PC-3 (cell line): ENCODE measurements at regions not wholly inside any gene's neighbourhood (a gene's known extent, or its start where the extent isn't known, plus 50 kb on each side); places are given as distances from the start of the nearest gene placed in this dataset.

Source experiments
- ATAC-seq: fragments of 200-7000 bp; cut with Tn5 transposase; 2 replicates; pipeline ENCODE4 v1.9.1; 2020; ENCODE audit warnings: mild to moderate bottlenecking, moderate library complexity
- BruUV-seq: library from RNA; stranded (reverse); fragments of 400-500 nt; replicated peaks from 2 replicates; lab custom pipeline; 2021; lab: Mats Ljungman, UMichigan
- CTCF ChIA-PET: fragments of 300-600 bp; sonication (Branson Sonifier 250); formaldehyde crosslinking; loops from one replicate; lab custom pipeline; 2022; ENCODE audit warnings: antibody characterized with exemption; lab: Charles Lee
- POLR2A ChIA-PET: fragments of 300-600 bp; sonication (Branson Sonifier 250); formaldehyde crosslinking; loops from one replicate; lab custom pipeline; 2022; ENCODE audit warnings: antibody characterized with exemption; ENCODE audit not compliant: unreplicated experiment; lab: Charles Lee
- DNase-seq: peaks from one replicate; pipeline ENCODE4 v3.0.0-alpha.2; 2015
- H2AFZ ChIP-seq: fragments of 300-600 bp; sonication (generic); 2 replicates; pipeline ENCODE4 v1.6.0; 2016; ENCODE audit warnings: antibody characterized with exemption, low read length
- H3F3A ChIP-seq: fragments of 300-600 bp; sonication (generic); one replicate; pipeline ENCODE4 v1.6.0; 2017; ENCODE audit warnings: antibody characterized with exemption, low read length, control low read depth, mild to moderate bottlenecking; ENCODE audit not compliant: unreplicated experiment
- H3K27ac ChIP-seq: fragments of 300-600 bp; sonication (generic); 2 replicates; pipeline ENCODE4 v1.5.1; 2016; ENCODE audit warnings: mild to moderate bottlenecking, low read length
- H3K27me3 ChIP-seq: fragments of 300-600 bp; sonication (generic); 2 replicates; pipeline ENCODE4 v1.6.1; 2016; ENCODE audit warnings: low read length, mixed read lengths
- H3K36me3 ChIP-seq: fragments of 300-600 bp; sonication (generic); 2 replicates; pipeline ENCODE4 v1.6.1; 2016; ENCODE audit warnings: low read depth, mixed run types, low read length, mixed read lengths
- H3K4me1 ChIP-seq: fragments of 300-600 bp; sonication (generic); 2 replicates; pipeline ENCODE4 v1.5.1; 2016; ENCODE audit warnings: low read length; ENCODE audit not compliant: insufficient read depth
- H3K4me2 ChIP-seq: fragments of 300-600 bp; sonication (generic); 2 replicates; pipeline ENCODE4 v1.6.0; 2016; ENCODE audit warnings: low read length
- H3K4me3 ChIP-seq: fragments of 300-600 bp; sonication (generic); 2 replicates; pipeline ENCODE4 v1.5.1; 2016; ENCODE audit warnings: mild to moderate bottlenecking, low read length, mixed read lengths
- H3K79me2 ChIP-seq: fragments of 300-600 bp; sonication (generic); 2 replicates; pipeline ENCODE4 v1.6.1; 2017; ENCODE audit warnings: low read length, mixed read lengths
- H3K9ac ChIP-seq: fragments of 300-600 bp; sonication (generic); 2 replicates; pipeline ENCODE4 v1.6.0; 2016; ENCODE audit warnings: mild to moderate bottlenecking, low read length
- H3K9me2 ChIP-seq: fragments of 300-600 bp; sonication (generic); replicated peaks from 2 replicates; pipeline ENCODE4 v1.6.1; 2016; ENCODE audit warnings: mixed run types, low read length, mixed read lengths
- H3K9me3 ChIP-seq: fragments of 300-600 bp; sonication (generic); 2 replicates; pipeline ENCODE4 v1.6.1; 2016; ENCODE audit warnings: low read length, mixed read lengths
- H4K20me1 ChIP-seq: fragments of 300-600 bp; sonication (generic); 2 replicates; pipeline ENCODE4 v1.6.1; 2016; ENCODE audit warnings: low read length, mixed read lengths
- CTCF ChIP-seq: fragments of 300-600 bp; sonication (generic); conservative IDR thresholded peaks from 2 replicates; pipeline ENCODE4 v1.5.1; 2017; ENCODE audit warnings: antibody characterized with exemption, low read depth, mild to moderate bottlenecking, low read length
- EZH2 ChIP-seq: fragments of 300-600 bp; sonication (generic); IDR thresholded peaks from one replicate; pipeline ENCODE4 v1.6.1; 2017; ENCODE audit warnings: antibody characterized with exemption, mild to moderate bottlenecking, low read length; ENCODE audit not compliant: unreplicated experiment
- EZH2phosphoT487 ChIP-seq: fragments of 300-600 bp; sonication (generic); IDR thresholded peaks from 2 replicates; pipeline ENCODE4 v1.6.1; 2018; ENCODE audit warnings: mild to moderate bottlenecking, antibody characterized with exemption, low read length, borderline replicate concordance
- intact Hi-C: fragments of 100-400 bp; cut with micrococcal nuclease; formaldehyde crosslinking; loops from 2 replicates; pipeline ENCODE4 v1.9.0; 2023

DNA sequence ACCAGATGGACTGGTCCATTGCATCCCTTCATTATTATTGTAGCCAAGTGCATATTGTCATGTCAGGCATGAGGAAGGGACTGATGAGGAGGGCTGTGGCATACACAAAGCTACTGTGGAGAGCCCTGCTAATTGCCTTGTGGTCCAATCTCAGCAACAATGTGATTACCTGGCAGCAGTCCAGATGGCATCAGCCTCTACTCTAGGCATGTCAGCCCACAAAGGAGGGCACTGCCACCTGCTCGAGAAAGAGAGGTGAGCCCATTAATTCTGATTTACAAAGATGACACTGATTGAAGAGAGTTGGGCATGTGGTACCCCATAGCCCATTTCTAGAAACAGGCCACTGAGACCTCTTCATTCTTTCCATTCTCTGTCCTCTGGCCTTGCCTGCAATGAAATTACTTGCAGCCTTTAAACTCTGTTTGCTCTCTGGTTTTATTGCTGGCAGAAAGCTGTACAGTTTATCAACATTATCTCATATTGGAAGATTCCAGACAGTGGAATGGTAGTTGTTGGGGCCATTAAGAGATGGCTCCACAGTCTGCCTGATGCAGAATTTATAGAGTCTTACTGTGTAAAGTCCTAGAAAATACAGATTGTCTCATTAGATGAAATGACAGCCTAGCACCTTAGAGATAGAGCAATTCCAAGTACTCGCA is 307.7 kb downstream of the ARPP21 start:
- ATAC-seq (no peak), DNase-seq (no peak)
- no peaks in the 10 kb centered on the region for H3K36me3 ChIP-seq
- intact Hi-C loops = loop anchor here (5.0 to 10.0 kb wide), 2 partner anchors 1065 to 1932 kb away; no protein-coding TSS in a partner anchor
- no peaks in the 10 kb centered on the region for H3K27me3 ChIP-seq
- H2AFZ ChIP-seq = no peak overlapping the region
- H3K9me2 ChIP-seq = no peaks in the 10 kb centered on the region
- H3K4me1 ChIP-seq = peaks cover 34% of the 10 kb centered on the region
- H3K27ac ChIP-seq = no peak overlapping the region
- no peaks in the 10 kb centered on the region for H4K20me1 ChIP-seq
- no peaks in the 10 kb centered on the region for H3K79me2 ChIP-seq
- no peak overlapping the region for H3K9ac ChIP-seq
- no peak overlapping the region for H3K4me2 ChIP-seq
- CTCF ChIA-PET = no interaction called here
- no peaks in the 10 kb centered on the region for H3K9me3 ChIP-seq
- TF ChIP-seq EZH2 (no peak), EZH2phosphoT487 (no peak), CTCF (no peak)
- BruUV-seq = no TSS peak
- no peak overlapping the region for H3K4me3 ChIP-seq
- H3F3A ChIP-seq = peaks cover 15% of the 10 kb centered on the region
- POLR2A ChIA-PET = no interaction called here

DNA sequence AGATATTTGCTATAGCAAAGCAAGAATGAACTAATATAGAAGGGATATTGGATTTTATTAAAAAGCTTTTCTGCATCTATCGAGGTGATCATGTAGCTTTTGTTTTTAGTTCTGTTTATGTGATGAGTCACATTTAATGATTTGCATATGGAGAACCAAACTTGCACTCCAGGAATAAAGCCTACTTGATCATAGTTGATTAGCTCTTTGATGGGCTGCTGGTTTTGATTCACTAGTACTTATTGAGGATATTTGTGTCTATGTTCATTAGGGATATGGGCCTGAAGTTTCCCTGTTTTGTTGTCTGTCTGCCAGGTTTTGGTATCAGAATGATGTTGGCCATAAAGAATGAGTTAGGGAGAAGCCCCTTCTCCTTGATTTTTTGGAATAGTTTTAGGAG is 310.7 kb downstream of the ARPP21 start:
- intact Hi-C loops = no loop called here
- POLR2A ChIA-PET = no interaction called here
- CTCF ChIA-PET = interaction anchor here (0.8 kb wide), 1 partner anchor 124 kb away, joined by 3 read pairs; no protein-coding TSS in a partner anchor

More for the DNA sequence above, 310.7 kb downstream of the ARPP21 start:
- DNase-seq (no peak), ATAC-seq (no peak)
- Histone ChIP-seq H3K4me3 (no peak overlapping the region), H2AFZ (no peak overlapping the region), H3K9ac (no peak overlapping the region), H4K20me1 (no peaks in the 10 kb centered on the region), H3K9me3 (no peaks in the 10 kb centered on the region), H3K9me2 (no peaks in the 10 kb centered on the region), H3F3A (peaks cover 7% of the 10 kb centered on the region), H3K36me3 (no peaks in the 10 kb centered on the region), H3K79me2 (no peaks in the 10 kb centered on the region), H3K4me2 (no peak overlapping the region), H3K4me1 (peaks cover 20% of the 10 kb centered on the region), H3K27ac (no peak overlapping the region), H3K27me3 (no peaks in the 10 kb centered on the region)
- TF ChIP-seq EZH2phosphoT487 = no peak
- no peak for TF ChIP-seq CTCF
- TF ChIP-seq EZH2 = no peak
- no TSS peak for BruUV-seq
